Osteocyte (in vitro differentiated cells): ENCODE measurements at regions not wholly inside any gene's neighbourhood (a gene's known extent, or its start where the extent isn't known, plus 50 kb on each side); places are given as distances from the start of the nearest gene placed in this dataset.

ENCODE experiments used
- DNase-seq: peaks from one replicate; pipeline ENCODE4 v3.0.0; 2021; ENCODE audit warnings: mixed read lengths; ENCODE audit not compliant: unreplicated experiment; ENCODE audit errors: extremely low spot score
- H3K27ac Mint-ChIP-seq: one replicate; pipeline ENCODE4 v1.8.0; 2021; ENCODE audit warnings: mild to moderate bottlenecking, mixed read lengths; ENCODE audit not compliant: unreplicated experiment
- H3K27me3 Mint-ChIP-seq: one replicate; pipeline ENCODE4 v1.8.0; 2021; ENCODE audit warnings: mixed read lengths; ENCODE audit not compliant: unreplicated experiment
- H3K36me3 Mint-ChIP-seq: one replicate; pipeline ENCODE4 v1.8.0; 2021; ENCODE audit warnings: mixed read lengths; ENCODE audit not compliant: unreplicated experiment
- H3K4me1 Mint-ChIP-seq: one replicate; pipeline ENCODE4 v1.8.0; 2021; ENCODE audit warnings: mixed read lengths; ENCODE audit not compliant: unreplicated experiment
- H3K4me3 Mint-ChIP-seq: one replicate; pipeline ENCODE4 v1.8.0; 2021; ENCODE audit warnings: mild to moderate bottlenecking, moderate library complexity, mixed read lengths; ENCODE audit not compliant: unreplicated experiment
- H3K9me3 Mint-ChIP-seq: one replicate; pipeline ENCODE4 v1.8.0; 2021; ENCODE audit warnings: mixed read lengths; ENCODE audit not compliant: unreplicated experiment
- TF ChIP-seq, protein P1 (sequence below): fragments of 200-600 bp; sonication (generic); IDR thresholded peaks from 2 replicates; pipeline ENCODE4 v1.5.0; 2021; ENCODE audit warnings: antibody characterized with exemption, mild to moderate bottlenecking, moderate library complexity

- no peaks in the 10 kb centered on the region for H3K36me3 Mint-ChIP-seq
- peaks cover 31% of the 10 kb centered on the region for H3K27me3 Mint-ChIP-seq
- no peak overlapping the region for H3K4me3 Mint-ChIP-seq
- TF ChIP-seq, protein P1, sequence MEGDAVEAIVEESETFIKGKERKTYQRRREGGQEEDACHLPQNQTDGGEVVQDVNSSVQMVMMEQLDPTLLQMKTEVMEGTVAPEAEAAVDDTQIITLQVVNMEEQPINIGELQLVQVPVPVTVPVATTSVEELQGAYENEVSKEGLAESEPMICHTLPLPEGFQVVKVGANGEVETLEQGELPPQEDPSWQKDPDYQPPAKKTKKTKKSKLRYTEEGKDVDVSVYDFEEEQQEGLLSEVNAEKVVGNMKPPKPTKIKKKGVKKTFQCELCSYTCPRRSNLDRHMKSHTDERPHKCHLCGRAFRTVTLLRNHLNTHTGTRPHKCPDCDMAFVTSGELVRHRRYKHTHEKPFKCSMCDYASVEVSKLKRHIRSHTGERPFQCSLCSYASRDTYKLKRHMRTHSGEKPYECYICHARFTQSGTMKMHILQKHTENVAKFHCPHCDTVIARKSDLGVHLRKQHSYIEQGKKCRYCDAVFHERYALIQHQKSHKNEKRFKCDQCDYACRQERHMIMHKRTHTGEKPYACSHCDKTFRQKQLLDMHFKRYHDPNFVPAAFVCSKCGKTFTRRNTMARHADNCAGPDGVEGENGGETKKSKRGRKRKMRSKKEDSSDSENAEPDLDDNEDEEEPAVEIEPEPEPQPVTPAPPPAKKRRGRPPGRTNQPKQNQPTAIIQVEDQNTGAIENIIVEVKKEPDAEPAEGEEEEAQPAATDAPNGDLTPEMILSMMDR: no peak
- no peaks in the 10 kb centered on the region for H3K4me1 Mint-ChIP-seq
- no peaks in the 10 kb centered on the region for H3K9me3 Mint-ChIP-seq
- no peak for DNase-seq
- no peak overlapping the region for H3K27ac Mint-ChIP-seq
Measured at GRCh38 chr17:79212149-79213087, 137.8 kb downstream of the ENGASE start.

DNA sequence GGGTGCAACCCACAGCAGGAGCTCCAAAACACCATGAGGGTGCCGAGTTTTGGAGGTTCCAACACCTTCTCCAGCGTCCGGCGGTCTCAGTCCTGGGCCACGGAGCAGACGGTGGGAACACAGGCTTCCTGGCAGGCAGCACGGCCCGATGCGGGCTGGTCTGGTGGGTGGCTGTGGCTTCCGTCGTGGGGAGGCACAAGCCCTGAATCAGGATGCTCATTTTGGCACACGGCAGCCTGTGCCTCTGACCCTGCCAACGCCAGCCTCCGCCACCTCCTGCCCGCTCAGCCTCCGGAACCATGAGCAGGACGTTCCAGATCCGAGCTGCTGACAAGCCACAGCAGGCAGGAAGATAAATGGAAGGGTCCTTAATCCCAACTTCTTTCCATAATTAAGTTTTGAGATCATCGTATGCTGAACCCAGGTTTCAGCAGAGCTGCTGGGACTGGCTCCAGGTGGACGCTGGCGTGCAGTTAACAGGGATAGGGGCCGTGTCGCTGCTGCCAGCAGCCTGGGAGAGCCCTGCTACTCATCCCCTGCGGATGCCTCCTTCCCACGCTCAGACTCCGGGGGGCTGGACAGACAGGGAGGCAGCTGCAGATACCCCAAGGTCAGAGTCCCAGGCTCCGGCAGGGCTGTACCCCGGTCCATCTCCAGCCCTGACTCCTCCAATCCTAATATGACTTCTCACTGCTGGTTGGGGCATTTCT, 136.6 kb downstream of the ENGASE start:
- Mint-ChIP-seq H3K9me3 (no peaks in the 10 kb centered on the region), H3K4me1 (no peaks in the 10 kb centered on the region), H3K27ac (no peak overlapping the region), H3K36me3 (no peaks in the 10 kb centered on the region), H3K27me3 (peaks cover 27% of the 10 kb centered on the region), H3K4me3 (no peak overlapping the region)
- no peak for DNase-seq
- TF ChIP-seq, protein P1: no peak

GRCh38 chr17:79210638-79211037, 136.0 kb downstream of the ENGASE start:
- H3K27ac Mint-ChIP-seq: no peak overlapping the region
- peaks cover 31% of the 10 kb centered on the region for H3K27me3 Mint-ChIP-seq
- TF ChIP-seq, protein P1: no peak
- no peaks in the 10 kb centered on the region for H3K4me1 Mint-ChIP-seq
- H3K36me3 Mint-ChIP-seq: no peaks in the 10 kb centered on the region
- H3K4me3 Mint-ChIP-seq: no peak overlapping the region
- DNase-seq: no peak
- no peaks in the 10 kb centered on the region for H3K9me3 Mint-ChIP-seq

DNA sequence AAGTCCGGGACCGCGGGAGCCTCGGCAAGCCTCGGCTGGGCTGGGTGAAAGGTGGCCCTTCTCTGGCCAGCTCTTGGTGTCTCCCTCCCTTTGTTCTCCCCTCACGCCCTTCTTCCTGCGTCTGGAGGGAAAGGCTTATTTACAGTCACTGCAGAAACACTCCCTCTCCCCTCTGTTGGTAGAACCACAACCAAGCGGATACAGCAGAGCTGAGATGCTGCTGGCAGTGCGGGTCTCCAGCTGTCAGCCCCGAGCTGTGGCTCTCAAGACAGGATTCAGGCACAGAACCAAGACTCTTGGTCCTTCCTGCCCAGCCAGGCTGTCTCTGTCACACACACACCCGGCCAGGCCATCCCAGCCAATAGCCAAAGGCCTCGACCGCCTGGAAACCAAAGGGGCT, 133.3 kb downstream of the ENGASE start:
- Mint-ChIP-seq H3K9me3 (no peaks in the 10 kb centered on the region), H3K4me1 (no peaks in the 10 kb centered on the region), H3K4me3 (no peak overlapping the region), H3K36me3 (no peaks in the 10 kb centered on the region), H3K27me3 (peaks cover 22% of the 10 kb centered on the region), H3K27ac (no peak overlapping the region)
- TF ChIP-seq, protein P1: no peak
- no peak for DNase-seq

DNA sequence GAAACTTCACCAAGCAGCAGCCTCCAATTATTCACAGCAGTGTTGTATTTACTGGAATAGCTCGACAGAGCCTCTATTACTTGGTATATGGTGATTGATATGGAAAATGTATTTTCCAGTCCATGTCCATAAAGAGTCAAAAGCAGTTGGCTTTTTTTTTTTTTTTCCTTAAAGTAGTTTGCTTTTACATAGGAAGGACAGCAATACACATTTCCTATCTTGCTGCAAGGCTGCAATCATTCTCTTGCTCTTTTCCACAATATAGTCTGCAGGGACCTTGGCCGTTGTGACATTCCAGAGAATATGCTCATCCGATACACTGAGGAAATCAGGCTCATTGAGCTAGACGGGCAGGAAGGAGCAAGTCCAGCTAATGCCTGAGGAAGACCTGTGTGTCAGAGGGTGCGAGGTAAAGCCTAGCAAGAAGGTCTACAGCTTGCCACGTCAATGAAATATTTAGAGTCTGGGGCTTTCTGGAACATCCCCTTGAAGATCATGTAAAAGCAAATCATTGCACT, 131.1 kb downstream of the ENGASE start:
- H3K27me3 Mint-ChIP-seq: peaks cover 28% of the 10 kb centered on the region
- no peak for DNase-seq

More for the DNA sequence above, 131.1 kb downstream of the ENGASE start:
- no peaks in the 10 kb centered on the region for H3K9me3 Mint-ChIP-seq
- peaks cover 2% of the 10 kb centered on the region for H3K4me1 Mint-ChIP-seq
- TF ChIP-seq, protein P1: no peak
- no peak overlapping the region for H3K27ac Mint-ChIP-seq
- no peak overlapping the region for H3K4me3 Mint-ChIP-seq
- H3K36me3 Mint-ChIP-seq: no peaks in the 10 kb centered on the region
